A673 (cell line): ENCODE measurements at regions not wholly inside any gene's neighbourhood (a gene's known extent, or its start where the extent isn't known, plus 50 kb on each side); places are given as distances from the start of the nearest gene placed in this dataset.
A peak's percentile ranks its signal among the peaks of the same experiment; 100 is the strongest.

Source experiments
- BruUV-seq: library from RNA; stranded (reverse); fragments of 400-500 nt; replicated peaks from 2 replicates; lab custom pipeline; 2021; lab: Mats Ljungman, UMichigan
- CTCF ChIA-PET: fragments of 300-600 bp; sonication (Branson Sonifier 250); formaldehyde crosslinking; loops from one replicate; lab custom pipeline; 2022; ENCODE audit warnings: antibody characterized with exemption; lab: Charles Lee
- POLR2A ChIA-PET: fragments of 300-600 bp; sonication (Branson Sonifier 250); formaldehyde crosslinking; loops from one replicate; lab custom pipeline; 2022; ENCODE audit warnings: antibody characterized with exemption; ENCODE audit not compliant: low non-redundant PET; lab: Charles Lee
- DNase-seq: peaks from one replicate; pipeline ENCODE4 v3.0.0-alpha.2; 2015; ENCODE audit warnings: low spot score
- H3K27ac ChIP-seq: fragments of 200-600 bp; sonication (generic); 2 replicates; pipeline ENCODE4 v1.5.1; 2016; ENCODE audit warnings: mixed run types, low read depth, mild to moderate bottlenecking, mixed read lengths, antibody characterized with exemption, low read length; ENCODE audit not compliant: poor library complexity, severe bottlenecking
- H3K27me3 ChIP-seq: fragments of 200-600 bp; sonication (generic); replicated peaks from 2 replicates; pipeline ENCODE4 v1.6.1; 2017; ENCODE audit warnings: mixed run types, low read depth, mild to moderate bottlenecking, mixed read lengths, antibody characterized with exemption, low read length; ENCODE audit not compliant: insufficient read depth, poor library complexity
- H3K36me3 ChIP-seq: fragments of 200-600 bp; sonication (generic); 2 replicates; pipeline ENCODE4 v1.6.1; 2016; ENCODE audit warnings: mixed run types, mild to moderate bottlenecking, mixed read lengths, antibody characterized with exemption, low read length; ENCODE audit not compliant: insufficient read depth, poor library complexity, severe bottlenecking
- H3K4me1 ChIP-seq: fragments of 200-600 bp; sonication (generic); 2 replicates; pipeline ENCODE4 v1.6.1; 2017; ENCODE audit warnings: mixed run types, mild to moderate bottlenecking, mixed read lengths, antibody characterized with exemption, low read length; ENCODE audit not compliant: insufficient read depth, poor library complexity, severe bottlenecking
- H3K4me3 ChIP-seq: fragments of 200-600 bp; sonication (generic); 2 replicates; pipeline ENCODE4 v1.5.1; 2016; ENCODE audit warnings: low read depth, mixed run types, mild to moderate bottlenecking, mixed read lengths, low read length; ENCODE audit not compliant: poor library complexity, severe bottlenecking
- H3K9me3 ChIP-seq: fragments of 200-600 bp; sonication (generic); 2 replicates; pipeline ENCODE4 v1.6.1; 2016; ENCODE audit warnings: mixed run types, low read depth, mild to moderate bottlenecking, mixed read lengths, antibody characterized with exemption, low read length; ENCODE audit not compliant: poor library complexity, severe bottlenecking
- EZH2 ChIP-seq: fragments of 200-600 bp; sonication (generic); IDR thresholded peaks from 2 replicates; pipeline ENCODE4 v1.6.1; 2017; ENCODE audit warnings: borderline replicate concordance, low read depth, mild to moderate bottlenecking, mixed read lengths, antibody characterized with exemption, low read length; ENCODE audit not compliant: poor library complexity, severe bottlenecking
- intact Hi-C: fragments of 100-400 bp; cut with micrococcal nuclease; formaldehyde crosslinking; loops from one replicate; pipeline ENCODE4 v1.10.0; 2022; ENCODE audit not compliant: unreplicated experiment
- TF ChIP-seq, protein P1 (sequence below): fragments of 300-800, 200-600 bp; sonication (generic); conservative IDR thresholded peaks from 2 replicates; pipeline ENCODE4 v1.5.1; 2017; ENCODE audit warnings: low read depth, mild to moderate bottlenecking, antibody characterized with exemption, low read length, moderate library complexity, mixed read lengths

DNA sequence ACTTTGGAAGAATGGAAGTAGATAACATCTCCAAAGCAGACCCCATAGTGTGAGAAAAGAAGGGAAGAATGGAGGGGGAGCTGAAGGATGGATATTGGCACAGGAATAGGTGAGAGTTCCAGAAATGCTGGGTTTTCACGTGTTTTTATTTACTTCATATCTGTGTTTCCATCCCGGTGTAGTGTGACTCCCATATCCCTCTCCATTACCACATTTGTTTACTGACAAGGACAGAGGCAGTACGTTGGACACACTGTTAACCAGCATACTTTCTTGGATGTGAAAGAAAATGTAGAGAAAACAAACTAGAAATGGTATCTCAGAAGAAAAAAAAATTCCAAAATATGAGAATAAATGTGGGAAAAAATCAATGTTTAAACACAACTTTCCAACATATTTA is 124.4 kb upstream of the PFKP start:
- BruUV-seq = no TSS peak
- intact Hi-C loops = no loop called here

DNA sequence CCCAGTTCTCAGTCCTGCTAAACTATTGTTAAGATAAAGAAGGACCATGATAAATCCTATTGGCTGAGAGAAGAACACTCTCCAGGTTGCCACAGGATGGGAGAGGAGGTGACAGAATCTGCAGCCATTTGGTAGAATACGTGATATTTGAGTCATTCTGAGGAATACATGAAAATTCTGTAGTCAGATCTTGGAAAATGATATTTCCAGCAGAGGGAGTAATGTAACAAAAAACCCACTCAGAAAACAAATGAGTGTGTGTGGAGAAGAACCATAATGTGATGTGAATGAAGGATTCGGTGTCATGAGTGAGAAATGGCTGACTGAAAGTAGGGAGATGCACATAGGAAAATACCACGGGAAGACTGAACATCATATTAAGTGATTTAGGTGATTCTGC is 128.5 kb upstream of the PFKP start:
- peaks cover 3% of the 10 kb centered on the region for H3K27me3 ChIP-seq
- POLR2A ChIA-PET = no interaction called here

More for the DNA sequence above, 124.4 kb upstream of the PFKP start:
- ChIA-PET CTCF (no interaction called here), POLR2A (no interaction called here)
- Histone ChIP-seq H3K4me1 (no peaks in the 10 kb centered on the region), H3K27ac (no peak overlapping the region), H3K36me3 (no peaks in the 10 kb centered on the region), H3K27me3 (peaks cover 3% of the 10 kb centered on the region), H3K9me3 (no peaks in the 10 kb centered on the region), H3K4me3 (no peak overlapping the region)
- no peak for DNase-seq
- TF ChIP-seq, protein P1, sequence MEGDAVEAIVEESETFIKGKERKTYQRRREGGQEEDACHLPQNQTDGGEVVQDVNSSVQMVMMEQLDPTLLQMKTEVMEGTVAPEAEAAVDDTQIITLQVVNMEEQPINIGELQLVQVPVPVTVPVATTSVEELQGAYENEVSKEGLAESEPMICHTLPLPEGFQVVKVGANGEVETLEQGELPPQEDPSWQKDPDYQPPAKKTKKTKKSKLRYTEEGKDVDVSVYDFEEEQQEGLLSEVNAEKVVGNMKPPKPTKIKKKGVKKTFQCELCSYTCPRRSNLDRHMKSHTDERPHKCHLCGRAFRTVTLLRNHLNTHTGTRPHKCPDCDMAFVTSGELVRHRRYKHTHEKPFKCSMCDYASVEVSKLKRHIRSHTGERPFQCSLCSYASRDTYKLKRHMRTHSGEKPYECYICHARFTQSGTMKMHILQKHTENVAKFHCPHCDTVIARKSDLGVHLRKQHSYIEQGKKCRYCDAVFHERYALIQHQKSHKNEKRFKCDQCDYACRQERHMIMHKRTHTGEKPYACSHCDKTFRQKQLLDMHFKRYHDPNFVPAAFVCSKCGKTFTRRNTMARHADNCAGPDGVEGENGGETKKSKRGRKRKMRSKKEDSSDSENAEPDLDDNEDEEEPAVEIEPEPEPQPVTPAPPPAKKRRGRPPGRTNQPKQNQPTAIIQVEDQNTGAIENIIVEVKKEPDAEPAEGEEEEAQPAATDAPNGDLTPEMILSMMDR = no peak
- TF ChIP-seq EZH2 = no peak

DNA sequence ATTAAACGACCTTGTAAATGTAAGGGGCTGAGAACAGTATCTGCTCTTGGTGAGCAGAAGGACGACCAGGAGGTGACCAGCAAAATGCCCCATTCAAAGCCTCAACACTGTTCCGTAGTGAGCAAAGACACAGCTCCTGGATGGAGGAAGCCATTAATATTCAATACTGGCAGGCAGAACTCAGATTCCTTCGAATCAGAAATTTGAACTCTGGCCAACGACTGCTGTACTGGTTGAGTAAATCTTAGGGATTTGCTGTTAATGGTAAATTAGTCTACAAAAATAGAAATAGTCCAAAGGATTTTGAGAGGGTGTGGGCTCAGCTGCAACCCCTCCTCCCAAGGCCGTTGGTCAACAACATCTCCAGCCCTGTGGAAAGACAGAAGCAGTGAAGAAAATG is 130.5 kb upstream of the PFKP start:
- intact Hi-C loops = no loop called here
- BruUV-seq = no TSS peak

More for the DNA sequence above, 128.5 kb upstream of the PFKP start:
- no peak overlapping the region for H3K4me3 ChIP-seq
- H3K9me3 ChIP-seq = no peaks in the 10 kb centered on the region
- H3K36me3 ChIP-seq = no peaks in the 10 kb centered on the region
- no peak for TF ChIP-seq EZH2
- TF ChIP-seq, protein P1 = peak; percentile 45
- intact Hi-C loops = no loop called here
- H3K4me1 ChIP-seq = peaks cover 16% of the 10 kb centered on the region
- CTCF ChIA-PET = no interaction called here
- BruUV-seq = no TSS peak
- no peak overlapping the region for H3K27ac ChIP-seq
- DNase-seq = no peak

More for the DNA sequence above, 130.5 kb upstream of the PFKP start:
- Histone ChIP-seq H3K4me1 (peaks cover 16% of the 10 kb centered on the region), H3K36me3 (no peaks in the 10 kb centered on the region), H3K9me3 (no peaks in the 10 kb centered on the region), H3K27ac (no peak overlapping the region), H3K4me3 (no peak overlapping the region), H3K27me3 (peaks cover 3% of the 10 kb centered on the region)
- ChIA-PET CTCF (no interaction called here), POLR2A (no interaction called here)
- TF ChIP-seq, protein P1 = no peak
- TF ChIP-seq EZH2 = no peak
- peak; percentile 62 for DNase-seq
